ENCODE measurements at regions not wholly inside any gene's neighbourhood (a gene's known extent, or its start where the extent isn't known, plus 50 kb on each side); places are given as distances from the start of the nearest gene placed in this dataset.

DNA sequence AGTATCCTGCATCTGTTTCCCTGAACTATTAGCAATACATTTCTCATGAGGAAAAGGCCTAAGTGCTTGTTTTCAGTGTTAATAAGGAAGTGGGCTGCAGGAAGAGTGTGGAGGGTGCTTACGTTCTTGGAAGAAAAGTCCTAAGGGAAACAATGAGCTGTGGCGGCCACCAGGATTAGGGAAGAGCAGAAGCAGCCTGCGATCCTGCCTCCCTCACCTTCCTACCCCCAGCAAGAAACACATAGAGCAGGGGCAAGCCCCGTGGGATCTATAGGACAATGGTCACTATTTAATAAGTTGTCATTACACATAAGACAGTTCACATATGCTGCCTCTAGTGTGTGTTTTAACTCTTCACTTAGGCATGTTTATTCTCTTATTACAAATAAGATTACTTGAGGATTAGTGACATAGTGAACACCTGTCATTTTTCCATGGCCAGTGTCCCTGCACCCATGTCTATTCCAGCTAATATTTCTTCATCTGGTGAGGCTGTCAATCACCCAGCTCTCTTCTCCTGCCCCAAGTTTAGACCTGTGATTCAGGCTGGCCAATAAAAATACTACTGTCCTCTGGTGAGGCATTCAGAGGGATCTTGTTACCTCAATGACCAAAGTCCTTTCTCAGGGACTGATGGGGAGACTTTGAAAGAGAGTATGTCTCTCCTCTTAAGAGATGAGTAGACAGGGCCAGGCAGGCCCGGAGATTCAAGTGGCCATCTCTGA lies 510.9 kb upstream of the CELF4 start:
- TF ChIP-seq, protein P1, sequence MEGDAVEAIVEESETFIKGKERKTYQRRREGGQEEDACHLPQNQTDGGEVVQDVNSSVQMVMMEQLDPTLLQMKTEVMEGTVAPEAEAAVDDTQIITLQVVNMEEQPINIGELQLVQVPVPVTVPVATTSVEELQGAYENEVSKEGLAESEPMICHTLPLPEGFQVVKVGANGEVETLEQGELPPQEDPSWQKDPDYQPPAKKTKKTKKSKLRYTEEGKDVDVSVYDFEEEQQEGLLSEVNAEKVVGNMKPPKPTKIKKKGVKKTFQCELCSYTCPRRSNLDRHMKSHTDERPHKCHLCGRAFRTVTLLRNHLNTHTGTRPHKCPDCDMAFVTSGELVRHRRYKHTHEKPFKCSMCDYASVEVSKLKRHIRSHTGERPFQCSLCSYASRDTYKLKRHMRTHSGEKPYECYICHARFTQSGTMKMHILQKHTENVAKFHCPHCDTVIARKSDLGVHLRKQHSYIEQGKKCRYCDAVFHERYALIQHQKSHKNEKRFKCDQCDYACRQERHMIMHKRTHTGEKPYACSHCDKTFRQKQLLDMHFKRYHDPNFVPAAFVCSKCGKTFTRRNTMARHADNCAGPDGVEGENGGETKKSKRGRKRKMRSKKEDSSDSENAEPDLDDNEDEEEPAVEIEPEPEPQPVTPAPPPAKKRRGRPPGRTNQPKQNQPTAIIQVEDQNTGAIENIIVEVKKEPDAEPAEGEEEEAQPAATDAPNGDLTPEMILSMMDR (IDR thresholded peaks at IDR 0.05; ENCODE audit: insufficient read depth, low read depth, low read length): no peak
- no peak for TF ChIP-seq EZH2 (IDR thresholded peaks at IDR 0.05; ENCODE audit: insufficient read depth, low read length)
